Peyer's patch (tissue), 4 donors: ENCODE measurements at regions not wholly inside any gene's neighbourhood (a gene's known extent, or its start where the extent isn't known, plus 50 kb on each side); places are given as distances from the start of the nearest gene placed in this dataset.

Source experiments
- POLR2A ChIP-seq, 2 donors: fragments of 450-650 bp; IDR thresholded peaks; one replicate each; pipeline ENCODE4 v1.5.1; 2017; ENCODE audit warnings: antibody characterized with exemption in 2 of 2, mild to moderate bottlenecking in 2 of 2, moderate library complexity in 2 of 2
- TF ChIP-seq, protein P1 (sequence below), 6 experiments: fragments of 450-650 bp in 4 of 6; fragments of 200-600 bp in 2 of 6; sonication (generic) in 1 of 6; IDR thresholded peaks; one replicate each; pipeline ENCODE4 v1.5.1; 2017 to 2019; ENCODE audit warnings: antibody characterized with exemption in 6 of 6, mild to moderate bottlenecking in 3 of 6, moderate library complexity in 1 of 6

GRCh38 chr1:29708796-29709703, 472.7 kb downstream of the PTPRU start:
- TF ChIP-seq, protein P1, sequence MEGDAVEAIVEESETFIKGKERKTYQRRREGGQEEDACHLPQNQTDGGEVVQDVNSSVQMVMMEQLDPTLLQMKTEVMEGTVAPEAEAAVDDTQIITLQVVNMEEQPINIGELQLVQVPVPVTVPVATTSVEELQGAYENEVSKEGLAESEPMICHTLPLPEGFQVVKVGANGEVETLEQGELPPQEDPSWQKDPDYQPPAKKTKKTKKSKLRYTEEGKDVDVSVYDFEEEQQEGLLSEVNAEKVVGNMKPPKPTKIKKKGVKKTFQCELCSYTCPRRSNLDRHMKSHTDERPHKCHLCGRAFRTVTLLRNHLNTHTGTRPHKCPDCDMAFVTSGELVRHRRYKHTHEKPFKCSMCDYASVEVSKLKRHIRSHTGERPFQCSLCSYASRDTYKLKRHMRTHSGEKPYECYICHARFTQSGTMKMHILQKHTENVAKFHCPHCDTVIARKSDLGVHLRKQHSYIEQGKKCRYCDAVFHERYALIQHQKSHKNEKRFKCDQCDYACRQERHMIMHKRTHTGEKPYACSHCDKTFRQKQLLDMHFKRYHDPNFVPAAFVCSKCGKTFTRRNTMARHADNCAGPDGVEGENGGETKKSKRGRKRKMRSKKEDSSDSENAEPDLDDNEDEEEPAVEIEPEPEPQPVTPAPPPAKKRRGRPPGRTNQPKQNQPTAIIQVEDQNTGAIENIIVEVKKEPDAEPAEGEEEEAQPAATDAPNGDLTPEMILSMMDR (IDR thresholded peaks at IDR 0.05) = no peak
- TF ChIP-seq POLR2A (IDR thresholded peaks at IDR 0.05) = no peak
